ENCODE measurements at regions not wholly inside any gene's neighbourhood (a gene's known extent, or its start where the extent isn't known, plus 50 kb on each side); places are given as distances from the start of the nearest gene placed in this dataset.

GRCh38 chr22:46062232-46062615, 85.3 kb upstream of the WNT7B start:
- intact Hi-C loops (cut with DNase I), result no loop called here
- ATAC-seq (no peak), DNase-seq (no peak)
- WGBS, 2 donors, result 72 to 76% methylated on average over 13 of the region's 13 CpGs
- Histone ChIP-seq H3K27ac (peak overlapping the region; percentile 92 to 100 (median 100)), H3K4me1 (peaks cover 91% of the 10 kb centered on the region), H3K4me3 (no peak overlapping the region), H3K36me3 (replicated peaks in 1 of 2; ENCODE audit: insufficient read depth in 1 of 2, low read depth in 2 of 2) (no peaks in the 10 kb centered on the region), H3K9me3 (no peaks in the 10 kb centered on the region), H3K27me3 (no peaks in the 10 kb centered on the region)
- TF ChIP-seq POLR2A (IDR thresholded peaks at IDR 0.05), result no peak
- TF ChIP-seq CTCF (IDR thresholded peaks at IDR 0.05), result no peak

- H3K27ac ChIP-seq, result peak overlapping the region; percentile 92 to 100 (median 100)
- intact Hi-C loops (cut with DNase I), result no loop called here
- peak in 3 of 4 donors; percentile 10 to 20 (median 18) for DNase-seq
These were observed 86.1 kb upstream of the WNT7B start for GRCh38 chr22:46062971-46063631.

GRCh38 chr22:46063846-46064227, 86.5 kb upstream of the PPARA start:
- no peak overlapping the region for H3K4me3 ChIP-seq
- H3K9me3 ChIP-seq, result no peaks in the 10 kb centered on the region
- H3K36me3 ChIP-seq (replicated peaks in 1 of 2; ENCODE audit: insufficient read depth in 1 of 2, low read depth in 2 of 2), result no peaks in the 10 kb centered on the region
- no peaks in the 10 kb centered on the region for H3K27me3 ChIP-seq
- DNase-seq (peak in 3 of 4 donors; percentile 53 to 73 (median 54)), ATAC-seq (peak; percentile 36)
- peaks cover 92% of the 10 kb centered on the region for H3K4me1 ChIP-seq
- H3K27ac ChIP-seq, result peak overlapping the region; percentile 92 to 100 (median 100)
- no peak for TF ChIP-seq POLR2A (IDR thresholded peaks at IDR 0.05)
- no peak for TF ChIP-seq CTCF (IDR thresholded peaks at IDR 0.05)
- intact Hi-C loops (cut with DNase I), result no loop called here
- WGBS, 2 donors, result 32 to 35% methylated on average over 11 of the region's 11 CpGs

More at GRCh38 chr22:46062971-46063631, 86.1 kb upstream of the WNT7B start:
- no peak for ATAC-seq
- TF ChIP-seq POLR2A (IDR thresholded peaks at IDR 0.05) (no peak), CTCF (IDR thresholded peaks at IDR 0.05) (no peak)
- H3K27me3 ChIP-seq, result no peaks in the 10 kb centered on the region
- peaks cover 91% of the 10 kb centered on the region for H3K4me1 ChIP-seq
- no peaks in the 10 kb centered on the region for H3K9me3 ChIP-seq
- no peaks in the 10 kb centered on the region for H3K36me3 ChIP-seq (replicated peaks in 1 of 2; ENCODE audit: insufficient read depth in 1 of 2, low read depth in 2 of 2)
- WGBS, 2 donors, result 46 to 66% methylated on average over 11 to 15 of the region's 15 CpGs
- no peak overlapping the region for H3K4me3 ChIP-seq

- H3K4me3 ChIP-seq, result no peak overlapping the region
- intact Hi-C loops (cut with DNase I), result no loop called here
- H3K27ac ChIP-seq, result peak overlapping the region; percentile 92 to 100 (median 100)
- TF ChIP-seq POLR2A (IDR thresholded peaks at IDR 0.05), result no peak
- TF ChIP-seq CTCF (IDR thresholded peaks at IDR 0.05), result no peak
- no peaks in the 10 kb centered on the region for H3K9me3 ChIP-seq
- H3K36me3 ChIP-seq (replicated peaks in 1 of 2; ENCODE audit: insufficient read depth in 1 of 2, low read depth in 2 of 2), result no peaks in the 10 kb centered on the region
- WGBS, 2 donors, result 29 to 42% methylated on average over 19 to 28 of the region's 28 CpGs
- DNase-seq (peak; percentile 37 to 56 (median 46)), ATAC-seq (peak; percentile 53)
- H3K4me1 ChIP-seq, result peaks cover 91% of the 10 kb centered on the region
- no peaks in the 10 kb centered on the region for H3K27me3 ChIP-seq
These were observed 85.9 kb upstream of the PPARA start for GRCh38 chr22:46064228-46064965.
